DMS79 (cell line): ENCODE measurements at regions not wholly inside any gene's neighbourhood (a gene's known extent, or its start where the extent isn't known, plus 50 kb on each side); places are given as distances from the start of the nearest gene placed in this dataset.
"Not testable (repeated sequence)": the region's sequence is repeated elsewhere in the genome, so short reads cannot be mapped to it uniquely, and the experiment has no call there.

Source experiments
- DNase-seq: peaks from one replicate; lab custom pipeline; 2025; lab: John Stamatoyannopoulos, UW

- DNase-seq: no peak
Measured at GRCh38 chr5:143634689-143635088, 177.3 kb upstream of the HMHB1 start.

GRCh38 chr5:143629871-143630659 lies 181.9 kb upstream of the HMHB1 start:
- DNase-seq: no peak

GRCh38 chr5:143625048-143625447 lies 186.9 kb upstream of the HMHB1 start:
- DNase-seq: not testable (repeated sequence)

- DNase-seq: no peak
Measured at GRCh38 chr5:143624465-143624864, 187.5 kb upstream of the HMHB1 start.

GRCh38 chr5:143619040-143619439 lies 192.9 kb upstream of the HMHB1 start:
- DNase-seq: no peak

GRCh38 chr5:143618141-143618540 lies 193.8 kb upstream of the HMHB1 start:
- DNase-seq: no peak

GRCh38 chr5:143614831-143615230 lies 197.1 kb upstream of the HMHB1 start:
- DNase-seq: no peak

GRCh38 chr5:143613329-143613728 lies 198.6 kb upstream of the HMHB1 start:
- DNase-seq: no peak

GRCh38 chr5:143610946-143611345 lies 201.0 kb upstream of the HMHB1 start:
- no peak for DNase-seq

GRCh38 chr5:143606043-143606752 lies 202.7 kb upstream of the NR3C1 start:
- no peak for DNase-seq

- DNase-seq: no peak
Measured at GRCh38 chr5:143605403-143606005, 202.0 kb upstream of the NR3C1 start.

- no peak for DNase-seq
Measured at GRCh38 chr5:143601917-143602333, 198.4 kb upstream of the NR3C1 start.

- no peak for DNase-seq
Measured at GRCh38 chr5:143601357-143601756, 197.9 kb upstream of the NR3C1 start.

- DNase-seq: no peak
Measured at GRCh38 chr5:143600396-143601075, 197.1 kb upstream of the NR3C1 start.

GRCh38 chr5:143599474-143599873 lies 196.0 kb upstream of the NR3C1 start:
- no peak for DNase-seq

- DNase-seq: no peak
Measured at GRCh38 chr5:143596824-143597223, 193.3 kb upstream of the NR3C1 start.

GRCh38 chr5:143594902-143595818 lies 191.7 kb upstream of the NR3C1 start:
- DNase-seq: no peak

GRCh38 chr5:143593723-143594122 lies 190.2 kb upstream of the NR3C1 start:
- no peak for DNase-seq

- DNase-seq: no peak
Measured at GRCh38 chr5:143592648-143593047, 189.2 kb upstream of the NR3C1 start.

- no peak for DNase-seq
Measured at GRCh38 chr5:143588933-143589662, 185.6 kb upstream of the NR3C1 start.

GRCh38 chr5:143588121-143588520 lies 184.6 kb upstream of the NR3C1 start:
- not testable (repeated sequence) for DNase-seq
